ENCODE measurements at regions not wholly inside any gene's neighbourhood (a gene's known extent, or its start where the extent isn't known, plus 50 kb on each side); places are given as distances from the start of the nearest gene placed in this dataset.
"Not testable (repeated sequence)": the region's sequence is repeated elsewhere in the genome, so short reads cannot be mapped to it uniquely, and the experiment has no call there.

- DNase-seq, result peak; percentile 81
Observed at GRCh38 chr6:27161946-27162603, 85.4 kb upstream of the PRSS16 start.

- DNase-seq, result no peak
Observed at GRCh38 chr6:27163834-27164233, 83.7 kb upstream of the PRSS16 start.

- no peak for DNase-seq
Observed at GRCh38 chr6:27168108-27168507, 79.4 kb upstream of the PRSS16 start.

- peak; percentile 81 for DNase-seq
Observed at GRCh38 chr6:27168586-27169443, 78.7 kb upstream of the PRSS16 start.

- DNase-seq, result not testable (repeated sequence)
Observed at GRCh38 chr6:27172524-27173231, 74.8 kb upstream of the PRSS16 start.

- not testable (repeated sequence) for DNase-seq
Observed at GRCh38 chr6:27173232-27173601, 74.3 kb upstream of the PRSS16 start.

- DNase-seq, result no peak
Observed at GRCh38 chr6:27174958-27175357, 72.5 kb upstream of the PRSS16 start.

- peak; percentile 11 for DNase-seq
Observed at GRCh38 chr6:27176096-27176495, 71.4 kb upstream of the PRSS16 start.

- peak; percentile 56 for DNase-seq
Observed at GRCh38 chr6:27176523-27177484, 70.7 kb upstream of the PRSS16 start.

GRCh38 chr6:27177485-27178406 lies 69.8 kb upstream of the PRSS16 start:
- DNase-seq, result peak; percentile 93

GRCh38 chr6:27178407-27178730 lies 69.1 kb upstream of the PRSS16 start:
- no peak for DNase-seq

- DNase-seq, result no peak
Observed at GRCh38 chr6:27178860-27179259, 68.6 kb upstream of the PRSS16 start.

- DNase-seq, result no peak
Observed at GRCh38 chr6:27183060-27183832, 64.3 kb upstream of the PRSS16 start.

GRCh38 chr6:27187231-27188060 lies 60.1 kb upstream of the PRSS16 start:
- no peak for DNase-seq

- DNase-seq, result peak; percentile 80
Observed at GRCh38 chr6:27188061-27188884, 59.2 kb upstream of the PRSS16 start.

GRCh38 chr6:27188885-27189418 lies 58.5 kb upstream of the PRSS16 start:
- DNase-seq, result peak; percentile 80

- DNase-seq, result no peak
Observed at GRCh38 chr6:27190126-27190525, 57.4 kb upstream of the PRSS16 start.

- not testable (repeated sequence) for DNase-seq
Observed at GRCh38 chr6:27194453-27194852, 53.0 kb upstream of the PRSS16 start.
